GM19351 (cell line): ENCODE measurements at regions not wholly inside any gene's neighbourhood (a gene's known extent, or its start where the extent isn't known, plus 50 kb on each side); places are given as distances from the start of the nearest gene placed in this dataset.

Experiments
- ATAC-seq: cut with Tn5 transposase; IDR thresholded peaks from one replicate; pipeline ENCODE4 v1.9.1; 2021; ENCODE audit warnings: mild to moderate bottlenecking, moderate library complexity; ENCODE audit not compliant: unreplicated experiment

DNA sequence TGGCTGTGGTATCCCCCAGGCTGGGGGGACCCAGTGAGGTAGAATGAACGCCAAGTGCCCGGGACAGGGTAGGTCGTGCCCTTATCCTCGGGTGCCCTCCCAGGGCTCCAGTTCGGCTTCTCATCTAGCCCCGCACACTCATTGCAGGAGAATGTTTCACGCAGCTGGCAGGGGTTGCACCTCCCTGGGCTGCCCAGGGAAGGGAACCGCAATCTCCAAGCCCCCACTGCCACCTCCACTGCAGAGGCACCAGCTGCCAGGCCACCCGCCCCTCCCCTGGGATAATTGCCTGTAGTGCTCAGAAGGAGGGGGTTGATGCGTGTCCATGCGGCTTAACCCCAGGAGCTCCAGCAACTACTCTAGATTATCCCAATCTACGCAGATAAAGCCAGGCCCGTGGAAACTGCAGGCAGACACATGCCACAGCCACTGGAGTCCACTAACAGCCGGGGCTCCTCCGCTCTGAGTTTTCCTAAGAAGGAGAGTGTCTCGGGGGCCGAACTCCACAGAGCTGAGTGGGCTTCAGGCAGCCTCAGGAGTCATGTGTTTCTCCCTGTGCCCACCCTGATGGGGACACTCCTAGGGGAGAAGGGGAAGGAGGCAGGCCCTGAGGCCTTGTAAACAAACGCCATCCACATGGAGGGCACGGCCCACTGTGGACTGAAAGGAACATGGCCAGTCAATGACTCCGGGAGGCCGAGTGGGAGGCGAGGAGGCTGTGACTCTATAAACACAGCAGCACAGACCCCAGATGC is 137.2 kb upstream of the IQSEC1 start:
- no peak for ATAC-seq

DNA sequence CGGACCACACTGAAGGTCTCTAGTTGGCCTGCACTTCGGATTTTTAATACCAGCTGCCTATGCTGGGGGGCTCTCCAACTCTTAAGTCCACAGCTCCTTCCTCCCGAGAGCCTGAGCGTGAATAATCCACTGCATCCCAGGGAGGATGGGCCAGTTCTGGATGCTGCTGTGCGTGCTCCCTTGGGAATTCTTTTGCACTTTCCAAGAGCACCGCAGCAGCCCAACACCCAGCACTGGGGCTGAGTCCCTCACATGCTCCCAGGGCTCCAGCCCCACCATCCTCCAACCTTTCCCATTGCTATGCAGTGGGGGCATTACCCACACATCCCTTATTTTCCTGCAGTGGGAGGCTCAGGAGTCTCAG is 136.4 kb upstream of the IQSEC1 start:
- no peak for ATAC-seq

DNA sequence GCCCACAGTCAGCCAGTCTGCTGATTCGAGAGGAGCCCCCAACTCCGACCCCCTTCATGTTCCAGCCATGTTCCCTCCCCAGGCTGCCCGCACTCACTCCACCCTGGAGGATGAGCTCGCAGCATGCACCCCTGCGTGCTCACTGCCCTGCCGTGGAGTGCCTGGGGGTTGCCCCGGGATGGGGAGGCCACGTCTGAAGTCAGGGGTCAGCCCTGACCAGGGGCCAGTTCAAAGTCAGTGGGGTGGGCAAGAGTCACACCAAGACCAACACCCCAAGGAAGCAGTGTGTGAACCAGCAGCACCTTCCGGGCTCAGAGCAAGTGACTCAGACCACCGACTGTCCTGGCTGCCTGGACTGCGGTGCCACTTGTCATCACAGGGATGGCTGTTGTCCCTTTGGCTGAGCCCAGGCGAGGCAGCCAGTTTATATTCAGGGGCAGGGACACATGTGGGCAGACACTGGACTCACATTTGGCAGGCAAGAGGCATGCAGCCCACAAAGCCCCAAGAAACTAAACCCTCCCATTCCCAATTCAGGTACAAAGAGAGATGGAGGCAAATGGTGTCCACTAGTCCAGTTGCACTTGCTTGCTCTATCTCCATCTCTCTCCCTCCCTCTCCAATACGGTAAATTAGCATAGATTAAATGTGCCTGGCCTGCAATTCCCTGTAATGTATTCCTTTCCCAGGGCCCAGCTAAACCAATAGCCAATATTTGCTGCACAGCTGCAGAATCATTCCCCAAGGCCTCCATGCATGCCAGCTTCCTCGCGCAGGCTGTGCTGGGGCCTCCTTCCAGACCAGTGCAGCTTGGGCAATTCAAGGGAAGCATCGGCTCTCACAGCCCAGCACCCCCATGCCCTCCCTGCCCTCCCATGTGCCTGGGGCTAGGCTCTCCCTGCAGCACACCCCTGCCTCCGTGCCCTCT is 135.7 kb upstream of the IQSEC1 start:
- no peak for ATAC-seq

DNA sequence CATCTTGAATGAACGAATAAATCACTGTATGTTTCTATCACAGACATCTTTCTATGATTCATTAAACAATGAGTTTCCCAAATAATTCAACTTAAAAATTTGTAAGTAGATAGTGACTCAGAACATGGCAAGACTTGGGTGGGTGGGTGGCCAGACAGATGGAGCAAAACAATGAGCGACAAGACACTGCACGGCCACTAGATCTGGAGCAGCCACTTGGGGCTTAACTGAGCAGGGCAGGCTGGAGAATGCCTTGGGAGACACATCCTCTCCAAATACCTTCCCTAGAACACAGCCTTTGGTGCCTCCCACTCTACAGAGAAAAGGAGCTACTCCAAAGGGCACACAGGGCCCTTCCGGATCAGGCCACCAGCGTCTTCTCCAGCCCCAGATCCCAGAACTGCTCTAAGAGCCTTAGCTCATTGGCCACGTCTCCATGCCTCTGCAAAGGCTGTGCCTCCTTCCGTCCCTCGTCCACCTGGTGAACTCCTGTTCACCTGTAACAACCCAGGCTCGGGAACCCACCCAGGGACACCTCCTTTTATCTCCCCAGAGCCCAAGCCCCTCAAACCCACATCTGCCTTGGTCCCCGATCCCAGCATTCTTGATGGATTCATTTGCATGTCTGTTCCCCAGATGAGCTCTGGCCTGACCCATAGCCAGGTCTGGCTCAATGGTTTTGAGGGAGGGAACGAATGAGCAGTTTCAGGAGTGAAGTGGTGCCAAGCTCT is 134.9 kb upstream of the IQSEC1 start:
- ATAC-seq: no peak

DNA sequence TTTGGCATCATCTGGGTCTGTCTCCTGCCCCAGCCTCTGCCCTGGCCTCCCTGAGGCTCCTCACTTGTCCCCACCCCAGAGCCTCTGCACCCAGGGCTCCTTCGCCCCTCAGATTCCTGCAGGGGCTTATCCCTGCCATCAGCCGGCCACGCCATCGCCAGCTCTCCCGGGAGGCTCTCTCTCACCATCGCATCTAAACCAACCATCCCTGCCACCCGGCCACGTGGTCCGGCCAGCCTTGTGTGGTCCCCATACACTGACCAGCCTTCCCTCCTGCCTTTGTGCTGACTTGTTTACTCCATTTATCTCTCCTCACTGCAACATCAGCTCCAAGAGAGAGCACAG is 134.3 kb upstream of the IQSEC1 start:
- ATAC-seq: no peak

DNA sequence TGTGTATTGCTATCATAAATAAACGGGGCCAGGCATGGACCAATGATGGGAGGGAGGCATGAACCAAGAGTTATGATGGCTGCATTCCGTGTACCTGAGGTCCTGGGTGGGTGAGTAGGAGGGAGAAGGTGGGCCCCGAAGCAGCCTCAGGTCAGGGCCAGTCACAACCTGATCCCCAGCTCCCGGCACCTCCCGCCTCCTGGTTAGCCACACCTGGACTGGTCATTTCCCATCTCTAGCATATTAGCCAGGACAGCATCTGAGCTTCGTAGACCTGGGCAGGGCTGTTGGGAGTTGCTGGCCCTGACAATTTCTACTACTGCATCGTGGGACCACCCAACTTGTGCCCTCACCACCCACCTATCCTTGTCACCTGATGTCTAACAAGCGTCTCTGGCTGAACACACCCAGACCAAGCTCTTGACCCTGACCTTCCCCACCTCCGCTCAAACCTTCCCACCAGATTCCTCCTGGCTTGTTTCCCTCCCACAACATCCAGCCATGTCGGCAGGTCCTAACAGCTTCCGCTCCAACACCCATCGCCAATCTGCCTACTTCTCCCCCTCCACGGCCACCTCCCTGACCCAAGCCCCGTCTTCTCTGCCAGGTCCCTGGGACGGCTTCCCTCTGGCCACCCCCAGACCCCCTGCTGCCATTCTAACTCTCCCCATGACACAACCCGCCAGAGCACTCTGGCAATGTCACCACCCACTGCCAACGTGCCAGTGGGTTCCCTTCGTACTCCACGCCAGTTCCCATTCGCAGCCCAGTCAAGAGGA is 133.8 kb upstream of the IQSEC1 start:
- no peak for ATAC-seq

DNA sequence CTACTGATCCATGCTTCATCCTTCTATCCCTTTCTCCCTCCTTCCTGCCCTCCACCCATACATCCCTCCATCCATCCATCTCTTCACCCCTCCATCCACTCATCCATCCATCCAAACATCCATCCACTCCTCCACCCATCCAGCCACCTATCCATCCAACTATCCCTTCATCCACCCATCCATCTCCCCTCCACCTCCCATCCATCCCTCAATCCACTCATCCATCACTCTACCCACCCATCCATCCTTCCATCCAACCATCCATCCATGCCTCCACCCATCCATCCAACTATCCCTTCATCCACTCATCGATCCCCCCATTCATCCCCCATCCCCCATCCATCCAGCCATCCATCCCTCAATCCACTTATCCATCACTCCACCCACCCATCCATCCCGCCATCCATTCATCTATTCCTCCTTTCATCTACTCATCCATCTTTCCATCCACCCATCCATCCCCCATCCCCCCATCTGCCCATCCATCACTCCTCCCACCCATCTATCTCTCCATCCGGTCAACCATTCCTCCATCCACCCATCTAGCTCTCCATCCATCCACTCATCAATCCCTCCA is 132.4 kb upstream of the IQSEC1 start:
- ATAC-seq: no peak

DNA sequence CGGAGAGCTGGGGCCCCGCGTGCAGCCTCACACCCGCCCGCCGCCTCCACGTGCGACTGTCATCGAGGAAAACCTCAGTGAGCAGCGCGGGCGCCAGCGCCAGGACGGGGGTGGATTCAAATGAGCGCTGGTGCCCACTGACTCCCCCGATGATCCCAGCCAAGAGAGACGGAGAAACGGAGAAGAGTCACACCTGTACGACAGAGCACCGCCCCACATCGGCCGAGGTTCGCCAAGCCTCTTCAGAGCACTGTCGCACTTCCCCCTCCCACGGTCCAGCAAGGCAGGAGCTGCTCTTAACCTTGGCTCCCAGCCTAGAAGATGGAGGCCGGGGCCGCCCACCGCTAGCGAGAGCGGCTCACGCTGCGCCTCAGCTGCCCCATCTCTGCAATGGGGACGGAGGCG is 130.9 kb upstream of the IQSEC1 start:
- ATAC-seq: no peak

DNA sequence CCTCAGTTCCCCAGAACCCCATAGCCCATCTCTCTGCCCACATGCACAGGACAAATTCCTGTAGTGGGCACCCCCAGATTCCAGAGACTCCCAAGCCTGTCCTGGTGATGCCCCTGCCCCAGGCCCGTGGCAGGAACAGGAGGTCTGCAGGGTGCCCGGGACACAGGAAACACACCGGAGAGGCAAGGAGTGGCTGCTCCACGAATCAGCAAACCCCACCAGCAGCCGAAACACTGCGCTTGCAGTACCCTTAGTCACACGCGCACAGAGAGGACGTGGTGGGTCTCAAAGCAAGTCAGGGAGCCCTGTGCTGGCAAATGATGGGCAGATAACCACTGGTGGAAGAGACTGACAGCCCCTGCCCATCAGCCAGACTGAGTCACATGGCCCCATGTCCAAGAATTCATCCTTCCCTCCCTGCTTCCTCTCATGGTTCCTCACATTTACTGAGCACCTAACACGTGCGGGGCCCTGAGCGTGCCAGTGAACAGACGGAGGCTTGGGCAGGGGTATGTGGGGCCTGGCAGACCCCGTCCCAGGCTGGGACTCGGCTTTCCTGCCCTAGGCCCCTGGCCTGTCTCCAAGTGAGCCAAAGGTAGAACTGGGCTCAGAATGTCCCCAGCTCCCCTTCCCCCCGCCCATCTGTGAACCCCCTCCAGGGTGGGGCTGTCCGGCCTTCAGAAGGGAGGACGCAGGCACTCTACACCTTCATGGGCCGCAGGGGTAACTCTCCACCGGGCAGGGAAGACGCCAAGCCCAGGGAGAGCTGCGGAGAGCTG is 130.4 kb upstream of the IQSEC1 start:
- ATAC-seq: no peak

DNA sequence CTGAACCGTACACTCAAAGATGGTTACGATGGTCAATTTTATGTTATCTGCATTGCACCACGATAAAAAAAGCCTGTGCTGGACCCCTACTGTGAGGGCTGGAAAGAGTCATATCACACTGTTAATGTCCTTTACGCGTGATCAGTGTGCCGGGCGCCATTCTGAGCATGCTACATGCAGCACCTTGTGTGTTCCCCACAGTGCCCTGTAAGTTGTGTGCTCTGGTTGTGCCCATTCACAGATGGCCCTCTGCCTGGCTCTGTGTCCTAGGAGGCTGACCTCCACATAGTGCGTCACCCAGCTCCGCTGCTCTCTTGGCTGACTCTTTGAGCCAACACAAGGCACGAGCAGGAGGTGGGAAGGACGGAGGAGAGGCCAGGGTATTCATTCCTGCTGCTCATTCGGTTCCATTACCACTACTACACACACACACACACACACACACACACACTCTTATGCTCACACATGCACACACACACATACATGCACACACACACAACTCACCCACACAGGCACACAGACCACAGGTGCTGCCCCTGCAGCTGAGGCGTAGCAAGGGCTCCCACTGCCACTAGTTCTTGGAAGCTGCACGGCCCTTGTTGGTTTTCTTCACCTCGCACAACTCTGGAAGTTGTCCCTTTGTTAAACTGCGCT is 129.6 kb upstream of the IQSEC1 start:
- ATAC-seq: no peak

DNA sequence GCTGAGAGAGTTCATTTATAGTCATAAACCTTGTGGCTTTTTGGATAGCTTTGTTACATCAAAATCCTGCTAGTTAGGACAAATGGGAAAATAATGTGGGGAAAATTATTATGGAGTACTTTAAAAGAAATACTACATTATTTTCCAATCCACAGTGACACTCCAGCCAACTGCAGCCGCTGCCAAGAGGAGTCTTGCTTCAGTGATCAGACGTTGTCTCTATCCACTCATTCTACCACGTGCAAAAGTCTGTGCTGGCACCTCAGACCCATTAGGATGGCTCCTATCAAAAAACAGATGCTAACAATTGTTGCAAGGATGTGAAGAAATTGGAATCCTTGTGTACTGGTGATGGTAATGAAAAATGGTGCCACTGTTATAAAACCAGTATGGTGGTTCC is 128.6 kb upstream of the IQSEC1 start:
- no peak for ATAC-seq

DNA sequence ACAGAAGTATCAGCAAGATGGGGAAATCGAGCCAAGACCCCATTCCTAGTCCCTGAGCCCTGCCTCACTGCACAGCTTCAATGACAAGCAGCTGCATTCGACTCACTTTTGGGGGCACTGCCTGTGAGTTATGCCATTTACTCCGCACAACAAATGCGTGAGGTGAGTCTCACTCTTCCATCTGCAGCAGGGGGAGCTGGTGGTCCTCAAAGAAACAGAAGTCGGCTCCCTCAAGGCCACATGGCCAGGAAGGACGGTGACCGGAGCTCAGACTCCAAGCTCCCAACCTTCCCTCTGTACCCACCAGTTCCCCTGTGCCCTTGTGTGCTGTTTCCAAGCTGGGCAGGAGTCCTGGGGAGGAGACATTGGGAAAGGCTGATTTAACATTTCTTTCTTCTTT is 127.7 kb upstream of the IQSEC1 start:
- no peak for ATAC-seq

DNA sequence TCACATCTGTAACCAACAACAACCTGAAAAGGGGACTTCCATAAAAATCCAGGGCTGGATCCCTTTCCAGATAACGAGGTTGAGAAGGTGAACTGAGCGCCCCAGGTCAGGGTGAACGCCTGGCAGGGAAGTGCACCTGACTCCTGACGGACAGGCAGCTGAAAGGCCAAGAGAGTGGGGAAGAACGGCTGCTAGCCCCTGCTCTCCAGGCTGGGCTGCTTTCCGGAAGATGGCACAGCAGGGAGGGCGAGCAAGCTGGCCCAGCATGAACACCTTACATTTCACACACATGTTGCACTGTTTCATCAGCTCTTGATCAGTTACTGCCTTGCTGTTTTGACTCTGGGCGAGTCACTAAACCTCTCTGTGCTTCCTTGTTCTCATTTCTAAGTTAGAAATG is 127.2 kb upstream of the IQSEC1 start:
- no peak for ATAC-seq

DNA sequence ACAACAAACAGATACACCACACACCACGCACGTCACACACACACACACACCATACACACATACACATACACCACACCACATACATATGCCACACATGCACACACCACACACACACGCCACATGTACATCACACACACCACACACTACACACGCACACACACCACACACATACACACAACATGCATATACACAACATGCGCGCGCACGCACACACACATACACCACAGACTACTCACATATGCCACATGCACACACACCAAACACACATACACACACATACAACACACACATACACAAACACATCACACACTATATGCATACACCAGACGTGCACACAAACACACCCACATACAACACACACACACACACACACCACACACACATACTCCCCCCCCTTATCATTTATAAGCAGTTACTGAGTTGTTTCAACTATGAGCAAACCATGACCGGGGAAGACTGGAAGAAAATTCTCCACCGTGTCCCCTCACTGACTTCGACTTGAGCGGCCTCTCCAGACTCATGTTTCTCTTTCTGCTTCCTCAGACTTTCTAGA is 126.7 kb upstream of the IQSEC1 start:
- no peak for ATAC-seq

DNA sequence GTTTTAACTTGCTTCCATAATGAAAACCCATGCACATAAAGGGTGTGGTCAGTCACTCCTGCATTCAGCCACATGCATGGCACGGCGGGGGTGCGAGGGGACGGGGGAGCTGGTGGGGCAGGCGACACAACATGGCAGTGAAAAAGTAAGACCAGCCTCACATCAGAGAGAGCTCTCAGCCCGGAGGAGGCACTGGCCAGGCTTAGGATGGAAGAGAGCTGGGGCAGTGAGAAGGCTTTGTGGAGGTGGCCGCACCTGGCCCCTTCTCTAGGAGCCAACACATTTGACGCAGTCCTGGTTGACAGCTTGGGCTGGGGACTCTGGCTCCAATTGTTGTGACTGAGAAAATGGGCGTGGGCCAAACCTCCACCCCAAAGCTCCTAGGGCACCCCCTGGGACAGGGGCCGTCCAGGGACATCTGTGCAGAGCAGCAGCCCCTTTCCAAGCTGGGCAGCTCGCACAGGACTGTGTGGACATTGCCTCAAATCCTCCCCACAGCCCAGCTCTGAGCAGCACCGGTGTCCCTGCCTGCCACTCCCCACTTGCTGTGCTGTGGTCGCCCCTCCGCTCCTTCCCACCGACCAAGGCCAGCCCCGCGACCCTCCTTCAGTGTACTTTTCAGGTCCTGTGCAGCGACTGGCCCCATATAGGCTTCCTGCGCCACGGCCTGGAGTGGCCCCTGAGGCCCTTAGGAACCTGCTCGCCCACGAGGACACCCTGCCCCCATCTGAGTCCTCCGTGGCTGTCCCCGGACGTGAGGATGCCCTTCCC is 126.0 kb upstream of the IQSEC1 start:
- no peak for ATAC-seq

DNA sequence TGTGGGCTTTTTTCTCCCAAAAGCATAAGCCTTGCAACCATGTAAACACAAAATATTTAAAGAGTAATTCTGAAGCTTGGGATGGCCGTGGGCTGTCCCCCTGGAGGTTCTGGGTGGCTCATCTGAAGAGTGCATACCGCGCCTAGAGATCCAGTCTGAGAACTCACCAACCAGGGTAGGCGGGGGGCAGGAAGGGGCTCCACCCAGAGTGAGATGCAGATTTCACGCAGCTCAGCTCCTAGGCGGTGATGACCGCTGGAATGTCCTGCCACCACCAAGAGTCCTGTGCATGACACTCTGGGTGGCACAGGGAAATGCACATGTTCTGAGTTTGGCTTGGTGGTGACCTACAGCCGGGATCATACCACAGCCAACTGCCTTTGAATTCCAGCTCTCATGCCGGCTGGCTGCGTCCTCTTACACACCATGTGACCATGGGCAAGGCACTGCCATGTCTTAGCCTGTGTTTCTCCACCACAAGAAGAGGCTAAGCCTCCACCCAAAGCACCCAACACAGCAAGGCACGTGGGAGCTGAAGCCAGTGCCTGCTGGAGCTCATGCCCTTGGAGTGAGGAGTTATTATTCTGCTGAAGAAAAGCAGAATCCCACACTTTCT is 125.1 kb upstream of the IQSEC1 start:
- ATAC-seq: no peak

DNA sequence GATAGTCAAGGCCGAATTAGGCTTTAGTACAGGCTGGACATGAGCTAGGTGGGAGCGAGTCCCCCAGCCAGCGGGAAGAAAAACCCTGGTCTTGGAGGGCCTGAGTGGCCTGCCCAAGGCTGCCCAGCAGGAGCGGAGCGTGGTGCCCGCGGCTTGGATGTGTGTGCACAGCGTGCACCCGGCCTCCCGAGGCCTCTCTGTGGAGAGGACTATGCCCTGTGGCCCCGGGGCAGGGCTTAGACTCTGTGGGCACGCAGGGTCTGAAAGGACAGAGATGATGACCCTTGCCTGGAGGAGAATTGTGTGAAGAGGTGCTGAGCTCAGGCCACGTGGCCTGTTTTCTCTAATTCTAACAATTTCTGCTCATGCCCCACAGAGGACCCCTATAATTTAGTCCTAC is 124.6 kb upstream of the IQSEC1 start:
- no peak for ATAC-seq

DNA sequence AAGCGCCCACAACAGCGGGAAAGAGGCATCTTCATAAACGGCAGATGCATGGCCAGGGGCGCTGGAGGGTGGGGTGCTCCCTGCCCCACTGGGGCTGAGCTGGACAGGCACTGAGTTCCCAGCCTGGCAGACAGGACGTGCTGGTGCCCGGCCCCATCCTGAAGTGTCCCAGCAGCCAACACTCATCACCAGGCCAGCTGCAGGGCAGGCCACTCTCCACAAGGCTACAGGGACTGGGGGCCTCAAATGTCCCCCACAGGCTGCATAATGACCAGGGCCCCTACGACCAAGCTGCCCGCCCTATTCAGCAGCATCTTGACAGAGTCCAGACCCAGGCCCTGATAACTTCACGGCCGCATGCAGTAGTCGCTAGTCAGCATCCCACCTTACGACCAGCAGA is 124.1 kb upstream of the IQSEC1 start:
- no peak for ATAC-seq
